GM18499 (cell line): ENCODE measurements at regions not wholly inside any gene's neighbourhood (a gene's known extent, or its start where the extent isn't known, plus 50 kb on each side); places are given as distances from the start of the nearest gene placed in this dataset.
"Not testable (repeated sequence)": the region's sequence is repeated elsewhere in the genome, so short reads cannot be mapped to it uniquely, and the experiment has no call there.

Experiments used
- ATAC-seq: cut with Tn5 transposase; IDR thresholded peaks from one replicate; pipeline ENCODE4 v1.9.1; 2021; ENCODE audit warnings: moderate number of reproducible peaks; ENCODE audit not compliant: insufficient read depth, unreplicated experiment

GRCh38 chr3:144497452-144497851 is 525.8 kb downstream of the DIPK2A start:
- ATAC-seq = no peak

DNA sequence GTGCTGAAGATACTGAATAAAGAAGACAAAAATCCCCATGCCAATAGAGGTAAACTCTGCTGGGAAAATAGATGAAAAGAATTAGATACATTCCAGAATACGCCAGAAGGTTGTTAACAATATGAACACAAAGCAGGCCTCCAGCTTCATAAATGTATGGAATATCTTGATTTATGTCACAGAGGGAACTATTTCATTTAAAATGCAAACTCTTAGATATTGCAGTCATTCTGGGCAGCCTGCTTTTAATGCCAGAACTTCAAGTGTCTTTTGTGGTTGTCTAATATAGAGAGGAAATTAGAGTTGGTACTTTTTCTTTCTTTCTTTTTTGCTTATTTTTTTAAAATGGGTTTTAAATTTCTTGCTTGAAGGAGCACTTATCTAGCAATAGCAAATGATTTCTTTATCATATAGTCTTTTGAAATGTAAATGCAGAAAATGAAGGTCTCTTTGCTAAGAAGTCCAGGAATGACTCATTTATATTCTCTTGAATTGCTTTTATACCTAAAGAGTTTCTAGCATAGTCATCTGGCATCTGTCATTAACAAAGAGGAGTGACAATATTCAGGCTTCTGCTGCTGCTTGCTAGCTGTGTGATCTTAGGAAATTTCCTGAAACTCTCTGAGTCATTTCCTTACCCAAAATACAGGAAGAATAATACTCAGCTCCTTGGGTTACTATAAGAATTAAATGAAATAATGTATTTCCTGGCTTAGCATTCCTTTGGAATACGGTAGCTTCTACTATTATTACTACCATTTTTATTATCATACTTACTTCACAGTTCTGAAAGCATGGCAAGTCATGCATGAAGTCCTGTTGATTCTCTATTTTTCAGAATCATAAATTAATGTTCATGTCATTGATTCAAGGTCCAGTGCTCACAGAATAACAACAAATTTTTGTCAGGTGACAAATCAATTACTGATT is 527.6 kb downstream of the DIPK2A start:
- ATAC-seq = no peak

DNA sequence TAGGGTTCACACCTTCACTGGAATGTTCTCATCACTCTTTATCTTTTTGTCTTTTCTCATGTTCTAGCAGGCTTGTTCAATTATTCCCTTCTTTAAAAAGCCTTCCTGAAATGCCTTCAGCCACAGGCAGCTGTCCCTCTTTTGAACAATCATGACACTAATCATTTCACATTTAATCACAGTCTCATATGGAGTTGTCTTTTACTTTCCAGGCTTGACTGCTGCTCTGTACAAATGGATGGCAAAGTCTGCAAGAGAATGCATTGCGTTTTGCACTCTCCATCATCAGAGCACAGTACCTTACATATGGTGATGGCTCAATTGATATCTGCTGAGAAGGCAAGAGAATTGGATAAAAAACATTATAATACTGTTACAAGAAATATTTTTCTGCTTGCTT is 529.8 kb downstream of the DIPK2A start:
- no peak for ATAC-seq

- ATAC-seq = no peak
Measured at GRCh38 chr3:144502402-144502801, 530.8 kb downstream of the DIPK2A start.

DNA sequence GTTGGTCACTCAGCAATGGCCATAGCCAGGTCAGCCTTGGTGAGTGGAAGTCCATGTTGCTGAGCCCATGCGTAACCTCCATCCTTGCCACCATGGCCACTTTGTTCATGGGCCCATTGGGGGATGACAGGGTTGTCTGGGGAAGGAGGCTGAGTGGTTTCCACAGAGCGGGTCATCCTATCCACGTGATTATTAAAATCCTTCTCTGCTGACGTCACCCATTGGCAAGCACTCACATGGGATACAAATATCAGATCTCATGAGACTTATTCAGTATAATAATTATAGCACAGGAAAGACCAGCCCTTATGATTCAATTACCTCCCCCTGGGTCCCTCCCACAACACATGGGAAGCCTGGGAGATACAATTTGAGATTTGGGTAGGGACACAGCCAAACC is 534.8 kb downstream of the DIPK2A start:
- ATAC-seq = not testable (repeated sequence)

- no peak for ATAC-seq
Measured at GRCh38 chr3:144511346-144511745, 539.7 kb downstream of the DIPK2A start.

GRCh38 chr3:144516026-144516425 is 544.4 kb downstream of the DIPK2A start:
- no peak for ATAC-seq

DNA sequence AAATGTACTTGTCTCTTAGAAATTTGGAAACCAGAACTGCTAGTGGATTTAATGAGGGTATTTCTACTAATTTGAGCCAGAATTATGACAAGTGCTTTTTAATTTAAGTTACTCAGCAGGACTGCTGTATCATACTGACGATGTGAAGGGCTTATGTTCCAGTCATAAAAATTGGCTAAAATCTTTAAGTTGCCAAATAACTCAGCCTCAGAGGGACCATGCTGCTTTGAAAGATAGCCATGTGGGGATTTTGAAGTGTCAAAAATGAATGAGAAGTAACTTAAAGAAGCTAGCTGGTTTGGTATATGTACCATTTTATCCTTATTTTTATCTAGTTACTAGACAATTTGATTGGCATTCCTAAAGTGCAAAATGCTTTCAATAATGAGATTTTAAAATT is 545.0 kb downstream of the DIPK2A start:
- ATAC-seq = no peak

- ATAC-seq = no peak
Measured at GRCh38 chr3:144521131-144521530, 549.5 kb downstream of the DIPK2A start.

- ATAC-seq = no peak
Measured at GRCh38 chr3:144522456-144522855, 550.8 kb downstream of the DIPK2A start.

DNA sequence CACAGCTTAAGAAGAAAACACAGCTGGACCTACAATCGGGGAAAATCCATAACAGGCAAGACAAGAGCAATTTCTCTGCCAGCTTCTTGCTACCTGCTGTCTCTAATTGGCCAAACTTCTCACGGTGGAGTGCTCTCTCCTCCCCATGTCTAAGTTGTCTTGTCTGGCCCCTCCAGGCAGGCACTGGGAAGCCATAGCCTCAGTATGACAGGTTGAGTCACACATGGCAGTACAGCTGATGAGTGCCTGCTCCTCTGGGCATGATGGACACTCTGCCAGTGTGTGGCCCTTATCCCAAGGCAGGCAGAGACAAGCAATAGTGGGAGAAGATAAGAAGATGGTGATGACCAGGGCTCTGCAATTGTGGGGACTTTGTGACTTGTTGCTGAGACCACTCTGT is 551.8 kb downstream of the DIPK2A start:
- ATAC-seq = no peak

GRCh38 chr3:144524531-144524930 is 552.9 kb downstream of the DIPK2A start:
- ATAC-seq = no peak

- no peak for ATAC-seq
Measured at GRCh38 chr3:144529566-144529965, 557.9 kb downstream of the DIPK2A start.

DNA sequence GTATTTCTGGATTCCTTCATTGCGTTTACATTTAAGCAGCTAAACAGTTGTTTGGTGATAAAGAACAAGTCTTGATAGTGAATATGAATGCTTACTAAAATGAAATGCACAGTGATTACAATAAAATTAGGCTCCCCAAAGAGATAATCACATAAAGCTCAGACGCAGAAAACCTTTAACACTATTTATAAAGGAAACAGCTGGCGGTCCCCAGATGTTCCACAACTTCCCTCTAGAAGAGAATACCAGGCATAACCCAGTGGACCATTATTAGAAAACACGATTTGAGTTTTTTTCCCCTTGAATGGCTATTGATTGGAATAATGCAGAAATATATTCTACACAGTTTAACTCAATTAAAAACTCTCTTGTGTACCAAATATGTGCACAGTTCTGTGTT is 573.2 kb downstream of the DIPK2A start:
- no peak for ATAC-seq

- no peak for ATAC-seq
Measured at GRCh38 chr3:144546539-144546938, 574.9 kb downstream of the DIPK2A start.

DNA sequence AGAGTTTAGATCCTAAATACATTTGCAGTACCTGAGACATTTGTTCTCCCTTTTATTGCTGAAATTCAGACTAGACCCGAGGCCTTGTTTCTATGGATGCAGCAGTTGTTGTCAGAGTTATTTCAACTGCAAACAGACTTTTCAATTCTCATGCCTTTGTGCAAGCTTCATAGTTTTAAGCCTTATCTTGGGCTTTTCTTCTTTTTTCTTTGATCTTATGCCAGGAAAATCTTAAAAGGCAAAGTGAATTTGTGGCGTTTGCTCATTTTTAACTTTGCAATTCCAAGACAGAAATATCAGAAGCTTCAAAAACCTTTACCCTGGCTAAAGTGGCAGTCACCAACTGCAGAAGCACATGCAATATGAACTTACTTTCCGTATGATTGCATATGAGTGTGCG is 576.7 kb downstream of the DIPK2A start:
- no peak for ATAC-seq

DNA sequence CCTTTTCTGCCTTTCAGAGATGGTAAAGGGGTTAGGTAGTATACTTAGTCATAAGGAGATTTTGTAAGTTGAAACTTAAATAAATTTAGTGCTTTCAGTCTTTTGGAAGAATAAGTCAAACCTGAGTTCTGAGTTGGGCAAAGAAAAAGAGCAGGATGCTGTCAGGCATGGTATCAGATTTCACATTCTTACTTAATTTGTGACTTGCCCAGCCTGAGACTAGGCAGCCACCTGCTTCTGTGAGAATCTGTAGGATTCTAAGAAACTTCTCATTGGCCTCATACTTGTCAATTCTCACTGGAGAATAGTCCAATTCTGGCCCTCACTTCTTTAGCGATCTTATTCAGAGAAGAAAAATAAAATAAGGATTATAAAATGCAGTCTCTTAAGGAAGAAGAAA is 577.5 kb downstream of the DIPK2A start:
- ATAC-seq = no peak

- ATAC-seq = no peak
Measured at GRCh38 chr3:144552346-144553057, 580.9 kb downstream of the DIPK2A start.

DNA sequence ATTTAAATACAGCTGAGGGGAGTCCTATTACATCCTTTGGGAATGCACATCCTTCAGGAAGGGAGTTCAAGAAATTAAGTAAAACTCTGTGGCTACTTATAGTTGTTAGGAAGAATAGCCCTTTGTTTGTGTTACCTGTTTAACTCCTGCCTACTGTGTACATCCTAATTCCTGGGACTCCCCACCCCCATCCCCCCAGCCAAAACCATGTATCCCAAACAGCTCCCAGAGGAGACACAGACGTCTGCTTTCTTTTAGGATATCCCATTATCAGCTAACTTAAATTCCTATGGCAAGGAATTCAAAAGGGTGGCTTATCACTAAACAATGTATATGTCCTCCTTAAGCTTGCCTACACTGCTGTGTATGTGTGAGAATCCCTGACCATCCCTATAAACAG is 581.7 kb downstream of the DIPK2A start:
- no peak for ATAC-seq

DNA sequence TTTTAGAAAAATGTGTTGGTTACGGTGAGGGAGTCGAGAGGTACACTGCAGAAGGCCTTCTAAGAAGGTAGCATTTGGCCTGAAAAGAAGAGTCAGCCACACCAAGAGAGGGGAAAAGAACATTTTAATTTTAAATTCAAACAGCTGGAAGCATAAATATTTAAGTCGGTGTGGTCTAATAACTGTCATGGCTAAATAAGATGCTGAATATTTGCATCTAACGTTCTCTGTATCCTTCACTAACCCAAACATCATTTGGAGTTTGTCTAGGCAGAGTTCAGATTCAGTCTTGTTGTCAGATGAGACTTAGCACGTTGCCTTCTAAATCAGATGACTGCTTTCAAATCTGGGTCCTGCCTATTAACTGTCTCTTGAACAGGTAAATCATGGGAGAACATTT is 583.3 kb downstream of the DIPK2A start:
- ATAC-seq = no peak

- peak; percentile 99 for ATAC-seq
Measured at GRCh38 chr3:144556392-144556791, 584.8 kb downstream of the DIPK2A start.

DNA sequence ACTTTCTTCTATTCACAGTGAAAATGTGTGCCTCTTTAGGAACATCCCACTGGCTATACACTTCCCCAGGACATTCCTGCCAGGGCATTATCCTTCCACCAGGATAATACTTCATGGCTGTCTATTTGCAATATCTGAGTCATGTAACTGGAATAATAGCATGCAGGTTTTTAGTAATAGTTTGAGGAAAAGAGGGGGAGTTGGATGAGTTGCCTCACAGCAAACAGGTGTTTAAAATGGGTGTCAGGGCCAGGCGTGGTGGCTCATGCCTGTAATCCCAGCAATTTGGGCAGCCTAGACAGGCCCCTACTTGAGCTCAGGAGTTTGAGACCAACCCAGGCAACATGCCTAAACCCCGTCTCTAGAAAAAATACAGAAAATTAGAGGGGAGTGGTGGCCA is 585.9 kb downstream of the DIPK2A start:
- ATAC-seq = no peak
